GM19468 (cell line): ENCODE measurements at regions not wholly inside any gene's neighbourhood (a gene's known extent, or its start where the extent isn't known, plus 50 kb on each side); places are given as distances from the start of the nearest gene placed in this dataset.
"Not testable (repeated sequence)": the region's sequence is repeated elsewhere in the genome, so short reads cannot be mapped to it uniquely, and the experiment has no call there.

ENCODE experiments used
- ATAC-seq: cut with Tn5 transposase; IDR thresholded peaks from one replicate; pipeline ENCODE4 v1.9.1; 2021; ENCODE audit warnings: mild to moderate bottlenecking, moderate library complexity, moderate number of reproducible peaks; ENCODE audit not compliant: unreplicated experiment; ENCODE audit errors: extremely low read depth

GRCh38 chr16:16924613-16925012 is 545.7 kb downstream of the NPIPA7 start:
- no peak for ATAC-seq

GRCh38 chr16:16925432-16925831 is 545.3 kb downstream of the XYLT1 start:
- ATAC-seq: no peak

GRCh38 chr16:16928532-16929109 is 542.1 kb downstream of the XYLT1 start:
- ATAC-seq: no peak

- no peak for ATAC-seq
Observed at GRCh38 chr16:16930309-16931000, 540.3 kb downstream of the XYLT1 start.

- ATAC-seq: no peak
Observed at GRCh38 chr16:16933861-16934260, 536.9 kb downstream of the XYLT1 start.

GRCh38 chr16:16934660-16935059 is 536.1 kb downstream of the XYLT1 start:
- ATAC-seq: no peak

GRCh38 chr16:16935909-16936308 is 534.9 kb downstream of the XYLT1 start:
- ATAC-seq: not testable (repeated sequence)

GRCh38 chr16:16937576-16937975 is 533.2 kb downstream of the XYLT1 start:
- ATAC-seq: no peak

- ATAC-seq: no peak
Observed at GRCh38 chr16:16938009-16938408, 532.8 kb downstream of the XYLT1 start.

- ATAC-seq: no peak
Observed at GRCh38 chr16:16938980-16939379, 531.8 kb downstream of the XYLT1 start.

- no peak for ATAC-seq
Observed at GRCh38 chr16:16940351-16940750, 530.4 kb downstream of the XYLT1 start.

GRCh38 chr16:16942849-16943248 is 527.9 kb downstream of the XYLT1 start:
- ATAC-seq: not testable (repeated sequence)

- no peak for ATAC-seq
Observed at GRCh38 chr16:16945207-16945606, 525.6 kb downstream of the XYLT1 start.

- ATAC-seq: no peak
Observed at GRCh38 chr16:16956376-16956775, 514.4 kb downstream of the XYLT1 start.

- no peak for ATAC-seq
Observed at GRCh38 chr16:16960785-16961184, 510.0 kb downstream of the XYLT1 start.

GRCh38 chr16:16966439-16966838 is 504.3 kb downstream of the XYLT1 start:
- ATAC-seq: no peak

- no peak for ATAC-seq
Observed at GRCh38 chr16:16971042-16971441, 499.7 kb downstream of the XYLT1 start.

- ATAC-seq: no peak
Observed at GRCh38 chr16:16972831-16973230, 497.9 kb downstream of the XYLT1 start.

- no peak for ATAC-seq
Observed at GRCh38 chr16:16973707-16974591, 496.8 kb downstream of the XYLT1 start.

- ATAC-seq: no peak
Observed at GRCh38 chr16:16982614-16983013, 488.1 kb downstream of the XYLT1 start.

- no peak for ATAC-seq
Observed at GRCh38 chr16:16983582-16983981, 487.2 kb downstream of the XYLT1 start.
